ENCODE measurements at regions not wholly inside any gene's neighbourhood (a gene's known extent, or its start where the extent isn't known, plus 50 kb on each side); places are given as distances from the start of the nearest gene placed in this dataset.

- TF ChIP-seq CTCF (IDR thresholded peaks at IDR 0.05) (no peak), POLR2A (IDR thresholded peaks at IDR 0.05) (no peak)
These were observed 172.0 kb downstream of the POU4F1 start for GRCh38 chr13:78431328-78431727.
